ENCODE measurements at regions not wholly inside any gene's neighbourhood (a gene's known extent, or its start where the extent isn't known, plus 50 kb on each side); places are given as distances from the start of the nearest gene placed in this dataset.
A peak's percentile ranks its signal among the peaks of the same experiment; 100 is the strongest.

DNA sequence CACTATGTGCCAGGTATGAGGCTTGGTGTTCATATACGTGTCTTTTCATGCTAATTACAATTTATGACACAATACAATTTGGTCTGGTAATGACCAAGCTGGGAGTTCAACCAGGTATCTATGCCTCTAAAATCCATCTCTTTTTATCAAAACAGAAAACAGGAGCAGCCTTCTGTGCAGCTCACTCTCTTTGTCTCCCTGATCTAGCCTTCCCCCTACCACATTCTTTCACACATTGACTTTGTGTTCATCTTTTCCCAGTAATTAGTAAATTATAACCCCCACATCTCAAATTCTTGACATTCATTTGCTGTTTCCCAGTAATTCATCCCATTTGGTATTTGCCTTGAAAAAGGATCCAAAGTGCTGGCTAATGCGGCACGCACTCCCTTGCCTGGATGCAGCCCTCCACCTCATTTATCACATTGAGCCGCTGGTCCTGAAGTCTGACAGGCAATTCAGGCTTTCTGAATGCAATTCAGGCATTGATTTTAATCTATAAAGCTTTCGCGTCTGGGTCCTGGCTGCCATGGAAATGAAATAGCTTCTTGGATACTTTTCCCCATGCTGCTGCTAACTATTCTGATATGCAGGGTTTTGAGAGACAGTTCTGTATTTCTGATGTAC, 112.5 kb upstream of the ANKRD1 start:
- Mint-ChIP-seq H3K27ac (peak overlapping the region in 8 of 9 donors; percentile 86 to 97 (median 90)), H3K4me3 (peak overlapping the region in 7 of 10 donors; percentile 43 to 88 (median 64)), H3K9me3 (peaks cover 0 to 9% (median 0%) of the 10 kb centered on the region in 11 donors), H3K36me3 (peaks cover 0 to 4% (median 0%) of the 10 kb centered on the region in 5 donors), H3K4me1 (peaks cover 14 to 33% (median 30%) of the 10 kb centered on the region in 7 donors), H3K27me3 (peaks cover 0 to 14% (median 0%) of the 10 kb centered on the region in 5 donors)
- H3K4me1 ChIP-seq (ENCODE audit: control insufficient read depth in 2 of 2, insufficient read depth in 2 of 2, low read length in 2 of 2): peaks cover 14 to 17% of the 10 kb centered on the region in 2 donors
- no peak overlapping the region for H3K27ac ChIP-seq (ENCODE audit: low read depth, low read length)
- H3K4me3 ChIP-seq (ENCODE audit: low read length): no peak overlapping the region
- no peaks in the 10 kb centered on the region for H3K27me3 ChIP-seq (ENCODE audit: control insufficient read depth in 2 of 2, insufficient read depth in 2 of 2, low read length in 2 of 2)
- no peaks in the 10 kb centered on the region for H3K36me3 ChIP-seq (ENCODE audit: control insufficient read depth in 2 of 3, insufficient read depth in 3 of 3, low read length in 3 of 3)
- no peaks in the 10 kb centered on the region for H3K9me3 ChIP-seq (ENCODE audit: control insufficient read depth in 2 of 3, low read length in 3 of 3)
- ChIA-PET CTCF (interaction anchor here (0.6 kb wide), 1 partner anchor 218 kb away, joined by 4 read pairs; no protein-coding TSS in a partner anchor), POLR2A (interaction anchor here (1.5 to 1.7 kb wide), 2 partner anchors 27 to 130 kb away, joined by 4 to 6 read pairs; no protein-coding TSS in a partner anchor)
- intact Hi-C loops (cut with micrococcal nuclease): loop anchor here in 1 of 2 donors (1.0 to 10.0 kb wide), 4 partner anchors 27 to 1561 kb away; partner anchors contain the start of genes KIF11 and KIF20B
- DNase-seq (peak in 2 of 9 donors; percentile 0 to 1), ATAC-seq (no peak)

GRCh38 chr10:91034042-91034441, 113.2 kb upstream of the ANKRD1 start:
- ATAC-seq: peak; percentile 94
- no peaks in the 10 kb centered on the region for H3K9me3 ChIP-seq (ENCODE audit: control insufficient read depth in 2 of 3, low read length in 3 of 3)
- ChIA-PET CTCF (no interaction called here), POLR2A (interaction anchor here (1.5 to 1.7 kb wide), 2 partner anchors 27 to 130 kb away, joined by 4 to 6 read pairs; no protein-coding TSS in a partner anchor)
- H3K4me3 ChIP-seq (ENCODE audit: low read length): no peak overlapping the region
- no peaks in the 10 kb centered on the region for H3K36me3 ChIP-seq (ENCODE audit: control insufficient read depth in 2 of 3, insufficient read depth in 3 of 3, low read length in 3 of 3)
- Mint-ChIP-seq H3K27me3 (peaks cover 0 to 16% (median 0%) of the 10 kb centered on the region in 5 donors), H3K36me3 (peaks cover 0 to 4% (median 0%) of the 10 kb centered on the region in 5 donors), H3K4me3 (peak overlapping the region in 9 of 10 donors; percentile 43 to 88 (median 64)), H3K4me1 (peaks cover 14 to 33% (median 30%) of the 10 kb centered on the region in 7 donors), H3K9me3 (peaks cover 0 to 8% (median 0%) of the 10 kb centered on the region in 11 donors), H3K27ac (peak overlapping the region; percentile 86 to 97 (median 89))
- peaks cover 14 to 17% of the 10 kb centered on the region in 2 donors for H3K4me1 ChIP-seq (ENCODE audit: control insufficient read depth in 2 of 2, insufficient read depth in 2 of 2, low read length in 2 of 2)
- peak in 7 of 9 donors; percentile 50 to 83 (median 77) for DNase-seq
- H3K27ac ChIP-seq (ENCODE audit: low read depth, low read length): peak overlapping the region; percentile 57
- intact Hi-C loops (cut with micrococcal nuclease): loop anchor here in 1 of 2 donors (10.0 kb wide), 3 partner anchors 131 to 1561 kb away; partner anchors contain the start of genes KIF11 and KIF20B
- no peaks in the 10 kb centered on the region for H3K27me3 ChIP-seq (ENCODE audit: control insufficient read depth in 2 of 2, insufficient read depth in 2 of 2, low read length in 2 of 2)

GRCh38 chr10:91034494-91035159, 113.7 kb upstream of the ANKRD1 start:
- peak overlapping the region; percentile 57 for H3K27ac ChIP-seq (ENCODE audit: low read depth, low read length)
- peak overlapping the region in 9 of 10 donors; percentile 43 to 88 (median 64) for H3K4me3 Mint-ChIP-seq
- H3K4me3 ChIP-seq (ENCODE audit: low read length): no peak overlapping the region
- CTCF ChIA-PET: no interaction called here
- no peaks in the 10 kb centered on the region for H3K9me3 ChIP-seq (ENCODE audit: control insufficient read depth in 2 of 3, low read length in 3 of 3)
- peaks cover 0 to 6% (median 0%) of the 10 kb centered on the region in 11 donors for H3K9me3 Mint-ChIP-seq
- POLR2A ChIA-PET: interaction anchor here (0.6 to 1.7 kb wide), 3 partner anchors 28 to 187 kb away, joined by 3 to 6 read pairs (median 4); no protein-coding TSS in a partner anchor
- peaks cover 0 to 4% (median 0%) of the 10 kb centered on the region in 5 donors for H3K36me3 Mint-ChIP-seq
- no peak for ATAC-seq
- peak overlapping the region; percentile 86 to 97 (median 89) for H3K27ac Mint-ChIP-seq
- peaks cover 0 to 19% (median 0%) of the 10 kb centered on the region in 5 donors for H3K27me3 Mint-ChIP-seq
- peaks cover 14 to 17% of the 10 kb centered on the region in 2 donors for H3K4me1 ChIP-seq (ENCODE audit: control insufficient read depth in 2 of 2, insufficient read depth in 2 of 2, low read length in 2 of 2)
- H3K36me3 ChIP-seq (ENCODE audit: control insufficient read depth in 2 of 3, insufficient read depth in 3 of 3, low read length in 3 of 3): no peaks in the 10 kb centered on the region
- no peak for DNase-seq
- H3K4me1 Mint-ChIP-seq: peaks cover 14 to 33% (median 30%) of the 10 kb centered on the region in 7 donors
- no peaks in the 10 kb centered on the region for H3K27me3 ChIP-seq (ENCODE audit: control insufficient read depth in 2 of 2, insufficient read depth in 2 of 2, low read length in 2 of 2)
- intact Hi-C loops (cut with micrococcal nuclease): loop anchor here in 1 of 2 donors (10.0 kb wide), 3 partner anchors 130 to 1560 kb away; partner anchors contain the start of genes KIF11 and KIF20B

- no peak overlapping the region for H3K27ac Mint-ChIP-seq
- no peaks in the 10 kb centered on the region for H3K9me3 ChIP-seq (ENCODE audit: control insufficient read depth in 2 of 3, low read length in 3 of 3)
- no peaks in the 10 kb centered on the region for H3K27me3 ChIP-seq (ENCODE audit: control insufficient read depth in 2 of 2, insufficient read depth in 2 of 2, low read length in 2 of 2)
- H3K36me3 ChIP-seq (ENCODE audit: control insufficient read depth in 2 of 3, insufficient read depth in 3 of 3, low read length in 3 of 3): no peaks in the 10 kb centered on the region
- CTCF ChIA-PET: no interaction called here
- peaks cover 14 to 17% of the 10 kb centered on the region in 2 donors for H3K4me1 ChIP-seq (ENCODE audit: control insufficient read depth in 2 of 2, insufficient read depth in 2 of 2, low read length in 2 of 2)
- H3K4me3 ChIP-seq (ENCODE audit: low read length): no peak overlapping the region
- peaks cover 0 to 6% (median 0%) of the 10 kb centered on the region in 11 donors for H3K9me3 Mint-ChIP-seq
- DNase-seq: no peak
- H3K4me3 Mint-ChIP-seq: no peak overlapping the region
- peaks cover 14 to 33% (median 30%) of the 10 kb centered on the region in 7 donors for H3K4me1 Mint-ChIP-seq
- no peak overlapping the region for H3K27ac ChIP-seq (ENCODE audit: low read depth, low read length)
- H3K36me3 Mint-ChIP-seq: peaks cover 0 to 4% (median 0%) of the 10 kb centered on the region in 5 donors
- ATAC-seq: no peak
- POLR2A ChIA-PET: interaction anchor here (0.6 to 0.9 kb wide), 2 partner anchors 127 to 186 kb away, joined by 3 read pairs; no protein-coding TSS in a partner anchor
- H3K27me3 Mint-ChIP-seq: peaks cover 0 to 19% (median 0%) of the 10 kb centered on the region in 5 donors
- intact Hi-C loops (cut with micrococcal nuclease): loop anchor here in 1 of 2 donors (10.0 kb wide), 3 partner anchors 129 to 1559 kb away; partner anchors contain the start of genes KIF11 and KIF20B
These were observed 114.9 kb upstream of the ANKRD1 start for GRCh38 chr10:91035650-91036292.

DNA sequence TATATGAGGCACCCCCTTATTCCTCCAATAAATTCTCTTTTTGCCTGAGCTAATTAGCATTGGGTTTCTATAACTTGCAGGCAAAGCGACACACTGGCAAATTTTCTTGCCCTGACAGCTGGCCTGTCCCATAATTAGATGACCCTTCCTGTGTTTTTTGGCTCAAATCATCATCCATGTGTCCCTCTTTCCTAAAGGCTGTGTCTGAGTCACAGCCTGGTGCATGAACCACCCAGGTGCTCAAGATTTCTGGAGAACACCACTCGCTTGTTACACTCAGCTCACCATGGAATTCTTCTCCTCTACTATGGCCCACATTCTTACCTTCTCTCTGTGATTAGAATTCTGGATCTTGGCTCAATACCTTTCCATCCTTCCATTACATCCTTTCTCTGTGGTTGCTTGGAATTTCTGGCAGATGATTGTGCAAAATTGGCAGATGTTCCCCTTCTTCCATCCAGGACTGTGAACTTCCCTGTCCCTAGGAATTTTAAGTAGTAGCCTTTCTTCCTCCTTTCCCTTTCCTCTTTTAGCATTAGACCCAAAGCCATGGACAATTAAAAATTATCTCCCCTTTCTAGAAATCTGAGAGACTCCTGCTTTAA, 116.0 kb upstream of the ANKRD1 start:
- DNase-seq (no peak), ATAC-seq (no peak)
- Histone ChIP-seq H3K27ac (ENCODE audit: low read depth, low read length) (no peak overlapping the region), H3K27me3 (ENCODE audit: control insufficient read depth in 2 of 2, insufficient read depth in 2 of 2, low read length in 2 of 2) (no peaks in the 10 kb centered on the region), H3K9me3 (ENCODE audit: control insufficient read depth in 2 of 3, low read length in 3 of 3) (no peaks in the 10 kb centered on the region), H3K4me3 (ENCODE audit: low read length) (no peak overlapping the region), H3K4me1 (ENCODE audit: control insufficient read depth in 2 of 2, insufficient read depth in 2 of 2, low read length in 2 of 2) (peaks cover 14 to 17% of the 10 kb centered on the region in 2 donors), H3K36me3 (ENCODE audit: control insufficient read depth in 2 of 3, insufficient read depth in 3 of 3, low read length in 3 of 3) (no peaks in the 10 kb centered on the region)
- Mint-ChIP-seq H3K4me1 (peaks cover 14 to 29% (median 25%) of the 10 kb centered on the region in 7 donors), H3K4me3 (no peak overlapping the region), H3K36me3 (peaks cover 0 to 4% (median 0%) of the 10 kb centered on the region in 5 donors), H3K9me3 (peaks cover 0 to 6% (median 0%) of the 10 kb centered on the region in 11 donors), H3K27me3 (peaks cover 0 to 22% (median 0%) of the 10 kb centered on the region in 5 donors), H3K27ac (peak overlapping the region in 1 of 9 donors; percentile 14)
- intact Hi-C loops (cut with micrococcal nuclease): loop anchor here in 1 of 2 donors (10.0 kb wide), 3 partner anchors 128 to 1558 kb away; partner anchors contain the start of genes KIF11 and KIF20B
- POLR2A ChIA-PET: no interaction called here
- CTCF ChIA-PET: no interaction called here
